HG02840 (cell line): ENCODE measurements at regions not wholly inside any gene's neighbourhood (a gene's known extent, or its start where the extent isn't known, plus 50 kb on each side); places are given as distances from the start of the nearest gene placed in this dataset.

Experiments
- ATAC-seq: cut with Tn5 transposase; IDR thresholded peaks from one replicate; pipeline ENCODE4 v1.9.1; 2021; ENCODE audit warnings: mild to moderate bottlenecking, moderate library complexity, moderate number of reproducible peaks; ENCODE audit not compliant: unreplicated experiment, low FRiP score

DNA sequence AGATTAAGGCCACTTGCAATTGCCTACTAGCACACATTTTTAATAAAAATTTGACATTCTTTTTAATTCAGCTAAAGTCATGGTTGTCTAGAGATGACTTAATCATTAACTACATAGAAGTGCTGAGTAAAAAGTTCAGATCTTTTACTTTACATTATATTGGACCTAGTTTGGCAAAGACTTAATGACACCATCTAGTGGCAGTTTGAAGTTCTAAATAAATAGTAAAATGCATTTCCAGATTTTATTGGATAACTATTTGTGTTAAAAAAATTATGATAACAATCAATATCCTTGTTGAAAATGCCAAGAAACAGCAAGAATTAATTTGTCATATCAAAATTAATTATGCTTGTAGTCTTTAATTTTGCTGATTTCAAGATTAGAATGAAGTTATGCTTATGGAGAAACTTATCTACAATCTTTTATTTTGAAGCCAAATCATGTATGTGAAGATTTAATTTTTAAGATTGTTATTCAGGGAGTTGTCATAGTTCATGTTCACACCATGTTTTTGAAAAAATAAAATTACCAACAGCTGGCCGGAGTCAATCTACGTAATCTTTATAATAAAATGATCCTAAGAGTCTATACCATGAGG lies 69.6 kb upstream of the PJA2 start:
- ATAC-seq, result no peak

DNA sequence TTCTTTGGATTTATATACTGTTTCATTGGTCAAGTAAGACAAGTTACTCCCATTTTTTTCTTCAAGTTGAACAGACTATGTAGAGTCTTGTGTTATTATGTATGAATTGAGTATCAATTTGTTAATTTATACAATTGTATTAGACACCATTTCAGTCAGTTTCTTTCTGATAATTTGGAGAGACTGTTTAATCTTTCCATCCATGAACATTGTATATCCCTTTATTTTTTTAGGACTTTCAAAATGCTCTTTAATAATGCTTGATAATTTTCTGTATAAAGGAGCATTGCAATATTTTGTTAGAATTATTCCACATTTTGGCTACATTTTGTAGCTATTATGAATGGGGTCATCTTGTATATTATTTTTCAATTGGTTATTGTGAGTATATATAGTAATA lies 69.1 kb upstream of the PJA2 start:
- no peak for ATAC-seq

DNA sequence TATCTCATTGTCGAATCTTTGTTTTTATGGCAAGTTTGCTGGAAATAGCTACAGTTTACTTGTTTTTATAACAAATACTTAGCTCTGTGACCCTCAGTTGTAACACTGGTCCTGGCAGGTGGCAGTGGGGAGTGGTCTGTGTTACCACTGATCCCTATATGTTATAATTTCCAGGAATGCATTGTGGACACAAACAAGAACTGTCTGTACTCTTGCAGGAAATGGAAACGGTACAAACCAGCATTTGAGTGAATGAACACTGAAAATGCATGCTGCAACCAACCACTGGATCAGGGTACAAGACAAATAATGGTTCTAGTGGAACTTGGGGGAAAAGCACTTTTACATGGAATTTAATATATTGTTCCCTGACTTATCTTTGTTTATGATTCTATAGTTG lies 66.5 kb upstream of the PJA2 start:
- ATAC-seq, result no peak

DNA sequence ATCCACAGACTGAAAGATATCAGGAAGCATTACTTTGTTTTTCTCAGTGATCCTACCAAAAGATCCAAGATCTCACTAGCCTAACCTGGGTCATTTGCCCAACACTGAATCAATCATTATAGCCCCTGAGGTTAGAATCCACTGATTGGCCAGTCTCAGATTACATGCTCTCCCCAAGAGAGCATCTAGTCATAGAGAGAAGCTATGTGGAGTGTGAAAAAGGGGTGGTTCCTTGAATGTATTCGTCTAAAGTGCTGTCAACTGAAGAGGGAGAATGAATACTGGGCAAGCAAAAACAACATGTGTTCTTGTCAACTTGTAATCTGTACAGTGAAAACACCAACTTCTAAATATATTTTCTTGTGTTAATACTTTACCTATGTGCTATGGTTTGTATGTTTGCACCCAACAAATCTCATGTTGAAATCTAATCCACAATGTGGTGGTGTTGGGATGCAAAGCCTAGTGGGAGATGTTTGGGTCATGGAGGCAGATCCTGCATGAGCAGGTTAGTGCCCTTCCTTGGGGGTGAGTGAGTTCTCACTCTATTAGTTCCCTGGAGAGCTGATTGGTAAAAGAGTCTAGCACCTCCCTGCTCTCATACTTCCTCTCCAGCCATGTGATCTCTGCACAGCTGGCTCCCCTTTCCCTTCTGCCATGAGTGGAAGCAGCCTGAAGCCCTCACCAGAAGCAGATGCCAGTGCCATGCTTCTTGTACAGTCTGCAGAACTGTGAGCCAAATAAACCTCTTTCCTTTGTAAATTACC lies 60.3 kb upstream of the PJA2 start:
- no peak for ATAC-seq

DNA sequence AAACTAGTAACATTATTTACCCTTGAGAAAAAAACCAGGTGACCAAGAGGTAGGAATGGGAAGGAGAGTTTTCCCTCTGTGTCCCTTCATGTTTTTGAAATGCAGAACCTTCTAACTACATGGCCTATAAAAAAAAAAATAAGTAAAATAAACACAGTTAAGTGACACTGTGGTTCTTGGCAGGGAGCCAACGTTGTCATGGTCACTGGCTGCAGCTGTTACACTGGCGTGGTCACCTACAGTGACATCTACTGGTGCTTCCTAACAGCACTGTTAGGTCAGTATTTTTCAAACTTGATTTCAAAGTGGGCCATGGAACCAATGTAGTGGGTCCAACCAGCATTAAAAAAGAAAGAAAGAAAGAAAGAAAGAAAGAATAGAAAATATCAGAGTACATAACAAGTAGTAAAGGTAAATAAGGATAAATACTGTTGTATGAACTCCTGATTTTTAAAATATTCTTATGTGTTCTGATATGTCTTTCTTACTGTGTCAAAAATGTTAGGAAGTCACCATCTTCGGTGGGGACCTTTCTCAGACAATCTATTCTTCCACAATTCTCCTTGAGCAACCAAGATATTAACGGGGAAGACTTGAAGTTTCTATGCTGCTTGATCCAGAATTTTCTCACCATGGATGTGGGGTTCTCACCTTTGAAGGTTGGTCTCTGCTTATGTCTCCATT lies 59.1 kb upstream of the PJA2 start:
- peak; percentile 94 for ATAC-seq

DNA sequence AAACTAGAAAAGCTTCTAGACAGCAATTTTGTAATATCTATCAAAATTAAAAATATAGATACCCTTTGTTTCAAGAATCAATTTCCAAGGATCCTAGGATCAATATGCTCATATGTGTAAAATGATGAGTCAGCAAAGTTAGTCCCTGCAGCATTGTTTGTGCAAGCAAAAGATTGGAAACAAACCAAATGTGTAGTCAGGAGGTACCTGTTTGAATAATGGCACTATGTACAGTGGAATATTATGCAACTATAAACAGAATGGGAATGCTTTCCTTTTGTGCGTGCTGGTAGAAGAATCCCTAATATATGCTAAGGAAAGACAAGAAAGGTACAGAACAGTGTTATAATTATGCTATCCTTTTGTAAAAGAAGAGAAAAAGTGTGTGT lies 58.5 kb upstream of the PJA2 start:
- no peak for ATAC-seq

DNA sequence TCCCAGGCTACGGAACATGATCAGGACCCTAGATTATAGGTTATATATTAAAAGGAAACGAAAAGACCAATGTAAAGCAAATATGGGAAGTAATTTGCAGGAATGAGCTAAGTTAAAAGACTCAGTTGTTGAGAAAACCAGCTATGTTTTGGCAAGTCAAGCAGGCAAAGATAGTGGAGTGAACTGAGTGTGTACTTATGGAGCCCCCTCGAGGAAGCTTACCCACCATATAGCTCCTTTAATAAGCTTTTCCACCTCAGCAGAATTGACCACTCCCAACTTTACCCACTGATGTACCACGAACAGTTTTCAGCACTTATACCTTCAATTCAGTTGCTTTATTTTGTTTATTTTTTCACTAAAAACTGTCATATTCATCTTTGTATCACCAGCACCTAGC lies 57.3 kb upstream of the PJA2 start:
- no peak for ATAC-seq
